ENCODE measurements at regions not wholly inside any gene's neighbourhood (a gene's known extent, or its start where the extent isn't known, plus 50 kb on each side); places are given as distances from the start of the nearest gene placed in this dataset.

GRCh38 chr15:70279096-70279495 lies 181.4 kb upstream of the TLE3 start:
- no peak for DNase-seq (ENCODE audit: low read depth)

DNA sequence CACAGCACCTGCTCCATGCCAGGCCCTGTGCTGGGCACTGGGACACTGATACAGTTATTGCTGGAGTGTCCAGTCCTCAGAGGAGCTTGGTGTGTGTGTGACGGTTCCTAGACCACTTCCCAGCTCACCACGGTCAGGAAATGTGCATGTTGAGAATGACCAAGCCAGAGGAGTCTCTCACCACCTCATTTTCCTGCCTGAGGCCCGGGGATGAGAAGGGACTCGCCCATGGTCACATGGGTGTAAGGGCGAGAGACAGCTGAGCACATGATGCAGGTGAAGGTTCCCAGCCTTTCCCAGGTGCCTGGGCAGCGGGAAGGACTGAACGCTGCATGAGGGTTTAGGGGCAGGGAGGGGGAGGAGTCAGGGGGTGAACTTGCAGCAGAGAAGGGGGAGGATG lies 180.9 kb upstream of the TLE3 start:
- DNase-seq (ENCODE audit: low read depth), result no peak

GRCh38 chr15:70277556-70277955 lies 179.8 kb upstream of the TLE3 start:
- no peak for DNase-seq (ENCODE audit: low read depth)

- no peak for DNase-seq (ENCODE audit: low read depth)
These were observed 178.7 kb upstream of the TLE3 start for GRCh38 chr15:70276401-70276800.

DNA sequence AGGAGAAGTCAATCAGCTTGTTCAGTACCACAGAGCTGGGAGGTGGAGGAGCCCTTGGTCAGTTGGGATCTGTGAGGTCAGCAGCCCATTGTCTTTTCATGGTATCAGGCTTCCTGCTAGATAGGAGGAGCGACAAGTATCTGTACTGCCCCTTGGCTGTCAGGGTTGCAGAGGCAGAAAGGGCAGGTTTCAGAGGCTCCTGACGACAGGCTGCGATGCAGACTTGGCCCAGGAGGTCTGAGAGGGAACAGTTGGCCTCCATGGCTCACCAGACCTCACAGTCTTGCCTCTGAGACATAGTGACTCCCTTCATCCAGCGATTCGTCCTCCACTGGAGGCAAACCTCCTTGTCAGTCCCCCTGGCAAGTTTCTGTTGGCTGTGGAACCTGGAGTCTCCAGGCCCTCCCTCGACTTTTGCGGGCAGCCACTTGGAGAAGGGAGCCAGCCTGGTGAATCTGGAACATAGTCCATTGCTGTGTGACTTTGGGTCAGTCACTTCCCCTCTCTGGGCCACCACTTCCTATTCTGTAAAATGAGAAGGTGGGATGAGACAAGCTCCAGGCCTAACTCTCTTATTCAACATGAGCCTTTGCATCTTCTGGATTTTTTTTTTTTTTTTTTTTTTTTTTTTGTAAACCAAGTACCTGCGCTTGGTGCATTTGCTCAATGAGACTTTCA lies 177.9 kb upstream of the TLE3 start:
- no peak for DNase-seq (ENCODE audit: low read depth)

- DNase-seq (ENCODE audit: low read depth), result no peak
These were observed 177.2 kb upstream of the TLE3 start for GRCh38 chr15:70274908-70275307.

DNA sequence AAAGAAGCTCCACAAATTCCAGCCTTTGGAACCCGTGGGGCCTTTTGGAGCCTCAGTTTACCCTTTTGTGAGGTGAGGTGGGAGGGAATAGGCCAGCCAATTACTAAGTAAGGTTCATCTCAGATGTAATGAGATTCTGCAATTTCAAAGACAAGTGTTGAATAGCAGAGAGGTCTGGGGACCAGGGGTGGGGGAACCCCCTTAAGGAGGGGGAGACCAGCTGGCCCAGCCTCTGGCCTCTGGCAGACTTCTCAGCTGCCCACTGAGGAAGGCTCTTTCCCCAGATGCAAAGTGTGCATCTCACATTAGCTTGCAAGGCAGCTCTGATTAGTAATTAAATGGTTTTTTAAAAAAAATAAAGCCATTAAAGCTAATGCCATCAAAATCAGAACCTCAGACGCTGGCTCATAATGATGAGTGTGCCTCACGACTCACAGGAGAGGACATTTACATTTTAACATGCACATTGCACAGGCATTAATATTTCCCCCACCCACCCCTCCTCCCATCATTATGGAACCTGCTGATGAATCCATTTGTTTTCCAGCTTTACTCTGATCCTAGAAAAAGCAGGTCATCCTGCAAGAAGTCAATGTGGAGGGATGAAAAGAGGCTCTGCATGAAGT lies 176.7 kb upstream of the TLE3 start:
- no peak for DNase-seq (ENCODE audit: low read depth)

GRCh38 chr15:70273808-70274207 lies 176.1 kb upstream of the TLE3 start:
- no peak for DNase-seq (ENCODE audit: low read depth)

DNA sequence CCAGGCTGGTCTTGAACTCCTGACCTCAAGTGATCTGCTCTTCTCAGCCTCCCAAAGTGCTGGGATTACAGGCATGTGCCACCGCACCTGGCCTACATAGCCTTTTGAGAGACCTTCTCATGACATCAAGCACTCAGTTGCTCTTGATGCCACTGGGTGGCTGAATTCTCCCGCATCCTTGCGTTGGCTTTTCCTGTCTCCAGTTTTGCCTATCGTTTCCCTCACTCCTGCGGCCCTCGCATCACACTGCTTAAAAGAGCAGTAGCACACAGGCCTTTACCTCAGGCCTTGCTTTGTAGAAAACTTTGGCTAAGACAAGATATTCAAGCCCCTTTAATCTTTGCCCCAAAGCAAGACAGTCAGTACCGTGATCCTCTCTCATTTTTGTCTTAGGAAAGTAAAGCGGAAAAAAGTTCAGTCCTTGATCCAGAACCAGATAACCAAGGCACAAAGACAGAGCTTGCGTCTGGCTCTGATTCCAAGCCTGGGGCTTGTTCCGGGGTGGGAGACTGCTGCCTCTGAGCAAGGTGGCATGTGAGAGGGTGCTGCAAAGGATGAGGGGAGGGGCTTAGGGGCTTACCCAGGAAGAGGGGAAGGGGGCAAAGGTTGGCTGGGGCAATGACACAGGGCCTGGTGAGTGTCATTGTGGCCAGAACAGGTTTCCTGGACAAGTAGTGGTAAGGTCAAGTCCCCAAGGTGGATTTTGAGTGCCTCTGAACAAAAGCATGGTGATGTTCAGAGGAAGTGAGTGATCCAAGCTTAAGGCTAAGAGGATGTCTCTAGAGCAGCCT lies 175.0 kb upstream of the TLE3 start:
- no peak for DNase-seq (ENCODE audit: low read depth)

DNA sequence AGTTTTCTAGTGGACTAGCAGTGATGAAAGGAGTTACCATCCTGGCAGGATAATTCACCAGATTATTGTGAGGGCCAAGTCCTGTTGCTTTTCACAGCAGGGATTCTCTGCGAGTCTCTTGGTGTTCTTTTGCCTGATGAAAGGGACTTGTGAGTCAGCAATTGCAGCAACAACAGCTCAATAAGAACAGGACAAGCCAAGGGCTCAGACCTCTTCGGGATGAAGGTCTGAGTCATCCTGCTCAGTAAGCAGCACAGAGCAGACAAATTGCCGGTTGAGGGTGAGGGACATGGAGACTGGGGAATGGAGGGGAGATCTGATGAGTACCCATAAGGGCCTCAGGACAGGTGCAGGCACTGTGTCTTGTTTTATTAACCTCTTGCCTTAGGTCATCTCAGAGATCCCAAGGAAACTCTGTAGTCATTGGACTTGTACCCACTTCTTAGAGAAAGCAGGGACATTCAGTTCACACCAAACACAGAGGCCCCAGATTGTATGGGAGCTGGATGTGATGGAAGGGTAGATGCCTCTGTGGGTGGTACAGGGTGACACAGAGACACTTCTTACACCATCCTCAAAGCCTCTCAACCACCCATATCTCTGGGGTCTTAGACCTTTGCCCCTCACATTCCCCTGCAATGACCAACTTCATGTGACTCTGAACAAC lies 173.8 kb upstream of the TLE3 start:
- DNase-seq (ENCODE audit: low read depth), result no peak

DNA sequence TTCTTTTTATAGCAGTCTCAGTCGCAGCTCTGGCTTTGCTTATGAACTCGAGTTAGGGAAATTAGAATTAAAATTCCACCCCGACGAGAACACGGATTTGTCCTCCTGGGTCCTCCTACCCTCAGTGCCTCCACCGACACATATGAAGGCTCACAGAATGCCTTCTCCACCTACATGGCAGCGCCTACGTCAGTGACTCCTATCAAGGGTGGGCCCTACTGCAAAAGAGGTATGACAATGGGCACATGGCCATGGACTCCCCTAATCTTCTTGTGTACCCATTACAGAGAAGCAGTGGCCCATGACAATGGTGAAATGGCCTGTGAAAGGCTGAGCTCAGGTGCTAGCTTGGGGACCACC lies 173.0 kb upstream of the TLE3 start:
- no peak for DNase-seq (ENCODE audit: low read depth)

- no peak for DNase-seq (ENCODE audit: low read depth)
These were observed 172.5 kb upstream of the TLE3 start for GRCh38 chr15:70269991-70270751.

- DNase-seq (ENCODE audit: low read depth), result no peak
These were observed 171.7 kb upstream of the TLE3 start for GRCh38 chr15:70269311-70269911.

DNA sequence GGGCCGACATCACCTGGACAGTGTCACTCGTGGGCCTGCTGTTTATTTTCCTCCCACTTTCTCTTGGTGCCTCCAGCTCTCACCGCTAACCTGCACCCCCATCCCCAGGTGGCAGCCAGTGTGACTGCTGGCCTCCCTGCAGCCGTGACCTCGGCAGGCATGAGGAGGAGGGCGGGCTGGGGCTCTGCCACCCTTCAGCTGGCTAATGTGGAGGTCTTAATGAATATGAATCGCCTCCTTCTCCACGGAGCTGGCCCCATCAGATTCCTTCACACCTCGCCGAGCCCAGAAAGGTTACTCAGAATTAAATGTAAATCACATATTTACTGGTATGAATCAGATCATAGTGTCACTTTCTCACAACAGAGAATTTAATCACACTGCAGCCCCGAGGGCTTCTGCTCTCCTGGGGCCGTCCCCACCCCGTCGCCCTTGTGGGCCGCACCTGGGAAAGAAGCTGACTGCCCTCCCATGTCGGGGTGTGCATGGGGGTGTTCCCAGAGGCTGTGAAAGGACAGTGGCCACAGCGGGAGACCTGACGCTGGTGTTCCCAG lies 171.1 kb upstream of the TLE3 start:
- no peak for DNase-seq (ENCODE audit: low read depth)

- no peak for DNase-seq (ENCODE audit: low read depth)
These were observed 170.2 kb upstream of the TLE3 start for GRCh38 chr15:70267879-70268278.

DNA sequence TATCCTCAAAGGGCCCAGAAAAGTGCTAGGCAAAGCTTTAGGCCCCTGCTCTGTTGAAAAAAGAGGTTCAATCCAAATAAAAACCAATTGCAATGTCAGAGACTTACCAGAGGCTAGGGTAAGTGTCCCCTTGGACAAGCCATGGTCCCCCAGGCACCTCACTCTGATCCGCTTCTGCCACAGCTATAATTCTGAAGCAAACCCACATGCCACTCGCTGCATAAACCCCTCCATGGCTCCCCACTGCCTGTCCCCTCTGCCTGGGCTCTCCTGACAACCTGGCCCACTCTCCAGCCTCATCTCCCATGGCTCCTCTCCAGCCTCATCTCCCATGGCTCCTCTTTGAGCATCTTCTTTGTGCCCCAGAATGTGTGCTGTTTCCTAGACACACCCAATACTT lies 169.6 kb upstream of the TLE3 start:
- no peak for DNase-seq (ENCODE audit: low read depth)

DNA sequence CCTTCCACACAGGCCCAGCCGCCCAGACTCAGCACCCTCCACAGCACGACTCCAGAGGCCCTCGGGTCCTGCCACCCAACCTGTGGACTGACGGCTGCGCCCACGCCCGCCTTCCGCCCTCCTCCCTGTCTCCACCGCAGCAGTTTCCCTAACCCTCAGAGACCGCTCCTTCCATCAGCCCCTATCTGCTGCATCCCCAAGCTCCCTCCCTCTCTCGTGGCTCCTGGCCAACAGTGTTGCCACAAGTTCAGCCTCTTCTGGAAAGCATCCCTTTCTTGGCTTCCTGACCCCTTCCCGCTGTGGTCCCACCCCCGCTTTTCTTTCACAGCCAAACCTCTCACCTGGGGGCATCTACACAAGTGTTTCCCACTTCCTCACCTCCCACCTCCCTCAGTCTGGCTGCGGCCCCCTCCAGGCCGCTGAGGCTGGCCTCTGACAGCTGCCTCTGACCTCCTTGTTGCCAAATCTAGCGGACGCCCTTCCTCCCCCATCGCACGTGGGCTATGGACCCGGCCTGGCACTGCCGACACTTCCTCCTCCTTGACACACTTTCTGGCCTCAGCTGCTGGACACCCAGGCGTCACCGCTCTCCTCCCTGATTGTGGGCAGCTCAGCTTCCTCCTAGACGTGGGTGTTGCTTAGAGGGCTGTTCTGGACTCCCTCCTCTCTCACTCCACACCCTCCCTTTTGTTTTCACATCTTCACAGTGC lies 168.8 kb upstream of the TLE3 start:
- no peak for DNase-seq (ENCODE audit: low read depth)

DNA sequence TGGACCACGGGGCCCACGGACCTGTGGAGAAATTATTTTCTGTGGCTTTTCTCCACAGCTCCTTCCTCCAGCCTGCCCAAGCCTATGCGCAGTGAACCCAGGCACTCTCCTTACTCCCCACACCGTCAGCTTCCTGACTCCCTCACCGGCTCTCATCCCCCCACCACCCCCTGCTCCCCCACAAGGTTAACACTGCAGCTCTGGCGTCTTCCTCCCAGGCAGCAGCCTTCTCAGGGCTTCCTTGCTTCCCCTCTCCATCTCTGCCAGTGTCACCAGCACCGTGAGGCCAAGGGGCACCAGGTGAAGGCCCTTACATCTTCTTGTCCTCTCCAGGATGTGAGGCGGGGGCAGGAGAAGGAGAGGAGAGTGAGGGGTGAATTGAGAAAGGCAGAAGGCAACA lies 168.3 kb upstream of the TLE3 start:
- DNase-seq (ENCODE audit: low read depth), result no peak

DNA sequence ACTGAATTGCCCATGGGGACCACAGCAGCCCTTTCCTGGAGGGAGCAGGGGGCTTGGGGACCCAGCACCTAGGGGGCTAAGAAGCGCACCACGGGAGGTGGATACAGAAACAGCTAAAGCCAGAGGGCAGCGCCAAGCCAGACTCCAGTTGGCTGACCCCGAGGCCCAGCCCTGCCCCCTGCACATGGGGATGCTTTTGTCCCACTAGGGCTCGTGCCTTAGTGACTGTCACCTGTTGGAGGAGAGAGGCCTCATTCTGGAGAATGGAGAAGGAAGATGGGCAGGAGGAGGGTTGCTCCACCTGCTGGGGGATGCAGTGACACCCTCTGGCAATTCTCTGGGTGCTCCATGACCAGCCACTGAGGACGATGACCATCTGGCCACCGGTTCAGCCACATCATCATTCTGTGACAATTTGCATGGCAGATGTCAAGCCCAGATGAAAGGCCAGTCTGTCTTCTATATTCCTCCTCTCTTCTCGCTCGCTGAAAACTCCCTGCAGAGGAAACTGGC lies 167.8 kb upstream of the TLE3 start:
- DNase-seq (ENCODE audit: low read depth), result no peak

DNA sequence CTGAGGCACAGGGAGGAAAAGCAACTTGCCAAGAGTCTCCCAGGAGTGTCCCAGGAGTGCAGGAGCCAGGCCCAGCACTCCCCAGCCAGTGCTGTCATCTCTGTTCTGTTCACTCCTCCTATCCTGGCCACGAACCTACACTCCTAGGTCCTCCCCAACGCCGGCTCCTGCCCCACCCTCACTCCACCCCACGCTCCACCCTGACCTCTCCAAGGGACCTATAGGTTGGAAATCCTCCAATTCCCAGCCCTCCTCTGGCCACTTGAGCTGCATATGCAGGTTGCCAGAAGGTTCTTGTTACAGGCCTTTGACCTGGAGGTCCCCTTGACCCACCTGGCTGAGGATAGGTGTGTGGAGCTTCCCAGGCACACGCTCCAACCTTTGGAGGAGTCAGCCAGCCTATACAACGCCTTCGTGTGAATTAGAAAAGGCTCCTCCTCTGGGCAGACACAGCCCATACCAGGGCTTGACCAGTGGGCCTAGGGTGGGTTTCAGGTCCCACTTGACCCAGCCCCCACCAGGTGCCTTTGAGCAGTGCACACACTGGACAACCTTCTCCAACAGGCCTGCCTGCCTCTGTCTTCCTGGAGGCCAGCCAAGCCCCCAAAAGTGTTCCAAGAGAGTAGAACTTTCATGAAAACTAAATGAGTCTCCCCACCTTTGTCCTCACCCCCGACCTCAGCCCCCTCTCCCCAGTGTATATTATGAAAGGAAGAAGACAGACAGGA lies 167.2 kb upstream of the TLE3 start:
- no peak for DNase-seq (ENCODE audit: low read depth)
